ENCODE measurements at regions not wholly inside any gene's neighbourhood (a gene's known extent, or its start where the extent isn't known, plus 50 kb on each side); places are given as distances from the start of the nearest gene placed in this dataset.
"Not testable (repeated sequence)": the region's sequence is repeated elsewhere in the genome, so short reads cannot be mapped to it uniquely, and the experiment has no call there.

DNA sequence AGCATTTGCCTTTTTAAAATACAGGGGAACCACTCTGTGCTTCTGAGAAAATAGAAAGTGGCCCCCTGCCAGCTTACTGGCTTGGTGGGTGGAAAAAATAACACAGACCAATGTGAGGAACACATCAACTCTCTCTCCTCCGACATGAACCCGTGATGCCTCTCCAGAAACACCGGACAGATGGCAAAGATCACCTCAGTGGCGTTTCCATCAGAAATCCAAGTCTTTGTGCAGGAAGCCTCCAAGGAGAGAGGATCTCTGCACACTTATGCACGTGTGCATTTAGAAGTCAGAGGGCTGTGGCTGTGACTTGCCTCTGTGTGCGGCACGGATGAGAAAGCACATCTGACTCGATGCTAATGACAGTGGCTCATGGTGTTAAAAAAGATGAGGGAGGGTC, 112.3 kb upstream of the KLF12 start:
- 7 to 11% methylated on average over 8 of the region's 8 CpGs for WGBS, 2 donors

DNA sequence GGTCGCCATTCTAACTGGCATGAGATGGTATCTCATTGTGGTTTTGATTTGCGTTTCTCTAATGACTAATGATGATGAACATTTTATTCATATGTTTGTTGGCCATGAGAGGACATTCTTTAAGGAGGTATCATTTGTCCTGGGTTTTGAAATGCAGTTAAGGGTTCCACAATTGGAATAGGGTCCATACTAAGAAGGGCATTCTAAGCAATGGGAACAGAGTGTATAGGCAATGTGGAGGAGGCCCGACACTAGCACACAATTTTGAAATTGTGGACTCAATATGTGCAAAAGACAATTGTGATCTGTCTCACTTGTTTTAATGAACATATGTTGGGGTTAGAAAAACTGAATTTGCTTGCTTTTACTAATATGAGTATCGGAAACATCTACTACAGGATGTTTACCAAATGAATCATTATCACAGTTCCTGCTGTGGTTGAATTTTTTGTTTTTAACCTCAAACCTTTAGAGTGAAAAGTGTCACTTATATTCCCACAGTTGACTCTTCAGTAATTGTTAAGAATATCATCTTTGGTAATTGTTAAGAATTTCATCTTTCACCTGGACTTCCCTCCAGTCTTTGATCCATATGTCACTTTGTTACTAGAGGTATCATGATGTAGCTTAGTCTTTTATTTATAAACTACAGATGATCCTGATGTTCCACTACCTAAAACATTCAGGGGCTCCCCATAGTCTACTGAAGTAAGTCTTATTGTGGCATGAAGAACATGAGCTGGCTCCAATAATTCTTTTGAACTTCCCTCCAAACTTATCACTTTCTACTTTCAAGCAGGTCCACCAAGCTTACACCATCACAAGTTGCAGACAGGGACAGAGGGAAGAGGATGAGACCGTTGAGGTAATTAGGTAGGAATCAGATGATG, 109.7 kb upstream of the KLF12 start:
- no peak for ATAC-seq (ENCODE audit: low FRiP score)
- H3K27me3 ChIP-seq (ENCODE audit: control insufficient read depth in 1 of 2, insufficient read depth in 2 of 2, low read length in 1 of 2): peaks cover 0 to 2% of the 10 kb centered on the region in 2 donors
- H3K36me3 ChIP-seq (ENCODE audit: control insufficient read depth in 1 of 2, insufficient read depth in 2 of 2, low read length in 1 of 2): no peaks in the 10 kb centered on the region
- no peak overlapping the region for H3K27ac ChIP-seq (ENCODE audit: low read depth in 1 of 2, low read length in 2 of 2)
- H3K9me3 ChIP-seq (ENCODE audit: control insufficient read depth, low read length): no peaks in the 10 kb centered on the region
- H3K4me3 ChIP-seq (ENCODE audit: low read length in 2 of 2): no peak overlapping the region
- peaks cover 0 to 3% of the 10 kb centered on the region in 2 donors for H3K4me1 ChIP-seq (ENCODE audit: control insufficient read depth in 1 of 2, insufficient read depth in 2 of 2, low read length in 2 of 2)
- DNase-seq: no peak
- intact Hi-C loops (cut with DNase I): no loop called here
- WGBS, 2 donors: 74 to 86% methylated on average over 5 of the region's 5 CpGs

More for the DNA sequence above, 112.3 kb upstream of the KLF12 start:
- intact Hi-C loops (cut with DNase I): no loop called here
- H3K27ac ChIP-seq (ENCODE audit: low read depth in 1 of 2, low read length in 2 of 2): no peak overlapping the region
- H3K9me3 ChIP-seq (ENCODE audit: control insufficient read depth, low read length): no peaks in the 10 kb centered on the region
- ATAC-seq (ENCODE audit: low FRiP score) (no peak), DNase-seq (peak in 1 of 2 donors; percentile 40)
- no peak overlapping the region for H3K4me3 ChIP-seq (ENCODE audit: low read length in 2 of 2)
- peaks cover 0 to 2% of the 10 kb centered on the region in 2 donors for H3K27me3 ChIP-seq (ENCODE audit: control insufficient read depth in 1 of 2, insufficient read depth in 2 of 2, low read length in 1 of 2)
- H3K4me1 ChIP-seq (ENCODE audit: control insufficient read depth in 1 of 2, insufficient read depth in 2 of 2, low read length in 2 of 2): peaks cover 0 to 3% of the 10 kb centered on the region in 2 donors
- no peaks in the 10 kb centered on the region for H3K36me3 ChIP-seq (ENCODE audit: control insufficient read depth in 1 of 2, insufficient read depth in 2 of 2, low read length in 1 of 2)

DNA sequence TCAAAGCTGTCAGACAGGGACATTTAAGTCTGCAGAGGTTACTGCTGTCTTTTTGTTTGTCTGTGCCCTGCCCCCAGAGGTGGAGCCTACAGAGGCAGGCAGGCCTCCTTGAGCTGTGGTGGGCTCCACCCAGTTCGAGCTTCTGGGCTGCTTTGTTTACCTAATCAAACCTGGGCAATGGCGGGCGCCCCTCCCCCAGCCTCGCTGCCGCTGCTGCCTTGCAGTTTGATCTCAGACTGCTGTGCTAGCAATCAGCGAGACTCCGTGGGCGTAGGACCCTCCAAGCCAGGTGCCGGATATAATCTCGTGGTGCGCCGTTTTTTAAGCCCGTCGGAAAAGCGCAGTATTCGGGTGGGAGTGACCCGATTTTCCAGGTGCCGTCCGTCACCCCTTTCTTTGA, 107.1 kb upstream of the KLF12 start:
- H3K4me3 ChIP-seq (ENCODE audit: low read length in 2 of 2); H3K9me3 ChIP-seq (ENCODE audit: control insufficient read depth, low read length); H3K4me1 ChIP-seq (ENCODE audit: control insufficient read depth in 1 of 2, insufficient read depth in 2 of 2, low read length in 2 of 2); intact Hi-C loops (cut with DNase I); H3K27ac ChIP-seq (ENCODE audit: low read depth in 1 of 2, low read length in 2 of 2); ATAC-seq (ENCODE audit: low FRiP score); DNase-seq; H3K27me3 ChIP-seq (ENCODE audit: control insufficient read depth in 1 of 2, insufficient read depth in 2 of 2, low read length in 1 of 2); H3K36me3 ChIP-seq (ENCODE audit: control insufficient read depth in 1 of 2, insufficient read depth in 2 of 2, low read length in 1 of 2): not testable (repeated sequence)
- 78 to 90% methylated on average over 3 to 19 of the region's 19 CpGs for WGBS, 2 donors

DNA sequence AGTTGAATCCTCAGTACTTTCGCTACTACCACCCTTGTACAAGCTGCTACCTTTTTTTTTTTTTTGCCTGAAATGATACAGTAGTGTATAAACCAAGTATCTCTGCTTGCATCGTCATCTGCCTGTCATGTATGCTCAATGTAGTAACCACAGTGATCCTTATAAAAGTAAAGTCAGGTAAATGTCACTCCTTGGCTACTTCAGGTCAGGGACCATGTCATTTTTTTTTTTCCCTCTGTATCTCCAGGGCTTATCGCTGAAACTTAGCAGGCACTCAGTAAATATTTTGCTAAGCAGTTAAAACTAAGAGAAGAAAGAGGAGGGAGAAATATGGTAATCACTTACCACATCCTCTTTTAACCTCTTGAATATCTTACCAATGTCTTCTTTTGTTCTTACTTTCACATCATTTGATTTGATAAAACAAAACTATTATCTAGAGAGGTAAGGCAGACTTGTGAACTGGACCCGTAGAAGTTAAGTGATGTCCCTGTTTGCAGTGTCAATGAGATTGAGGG, 96.8 kb upstream of the KLF12 start:
- Histone ChIP-seq H3K27me3 (ENCODE audit: control insufficient read depth in 1 of 2, insufficient read depth in 2 of 2, low read length in 1 of 2) (no peaks in the 10 kb centered on the region), H3K36me3 (ENCODE audit: control insufficient read depth in 1 of 2, insufficient read depth in 2 of 2, low read length in 1 of 2) (no peaks in the 10 kb centered on the region), H3K4me1 (ENCODE audit: control insufficient read depth in 1 of 2, insufficient read depth in 2 of 2, low read length in 2 of 2) (no peaks in the 10 kb centered on the region), H3K4me3 (ENCODE audit: low read length in 2 of 2) (no peak overlapping the region), H3K27ac (ENCODE audit: low read depth in 1 of 2, low read length in 2 of 2) (no peak overlapping the region), H3K9me3 (ENCODE audit: control insufficient read depth, low read length) (no peaks in the 10 kb centered on the region)
- ATAC-seq (ENCODE audit: low FRiP score): no peak
- WGBS, 2 donors: 82% methylated on average over 4 of the region's 4 CpGs
- intact Hi-C loops (cut with DNase I): no loop called here
- no peak for DNase-seq

DNA sequence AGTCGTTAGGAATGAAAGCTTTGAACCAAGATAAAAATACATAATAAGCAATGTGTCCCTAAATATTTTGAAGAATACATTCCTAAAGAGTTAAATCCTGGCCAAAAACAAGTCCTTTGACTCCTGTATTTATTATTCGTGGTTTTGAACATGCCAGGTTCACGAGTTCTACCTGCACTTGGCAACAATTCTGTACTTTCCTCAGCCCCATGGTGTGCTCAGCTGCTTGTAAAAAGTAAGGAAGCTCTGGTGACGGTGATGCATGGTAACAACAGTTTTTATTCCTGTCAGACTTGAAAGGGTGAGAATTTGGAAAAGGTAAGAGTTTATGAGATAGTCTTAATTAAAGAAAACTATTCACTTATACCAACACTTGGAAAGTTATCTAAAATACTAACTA, 95.0 kb upstream of the KLF12 start:
- DNase-seq (no peak), ATAC-seq (ENCODE audit: low FRiP score) (no peak)
- WGBS, 2 donors: 84 to 87% methylated on average over 4 of the region's 4 CpGs
- no peaks in the 10 kb centered on the region for H3K27me3 ChIP-seq (ENCODE audit: control insufficient read depth in 1 of 2, insufficient read depth in 2 of 2, low read length in 1 of 2)
- intact Hi-C loops (cut with DNase I): no loop called here
- H3K4me1 ChIP-seq (ENCODE audit: control insufficient read depth in 1 of 2, insufficient read depth in 2 of 2, low read length in 2 of 2): no peaks in the 10 kb centered on the region
- no peaks in the 10 kb centered on the region for H3K36me3 ChIP-seq (ENCODE audit: control insufficient read depth in 1 of 2, insufficient read depth in 2 of 2, low read length in 1 of 2)
- H3K9me3 ChIP-seq (ENCODE audit: control insufficient read depth, low read length): no peaks in the 10 kb centered on the region
- no peak overlapping the region for H3K4me3 ChIP-seq (ENCODE audit: low read length in 2 of 2)
- no peak overlapping the region for H3K27ac ChIP-seq (ENCODE audit: low read depth in 1 of 2, low read length in 2 of 2)

DNA sequence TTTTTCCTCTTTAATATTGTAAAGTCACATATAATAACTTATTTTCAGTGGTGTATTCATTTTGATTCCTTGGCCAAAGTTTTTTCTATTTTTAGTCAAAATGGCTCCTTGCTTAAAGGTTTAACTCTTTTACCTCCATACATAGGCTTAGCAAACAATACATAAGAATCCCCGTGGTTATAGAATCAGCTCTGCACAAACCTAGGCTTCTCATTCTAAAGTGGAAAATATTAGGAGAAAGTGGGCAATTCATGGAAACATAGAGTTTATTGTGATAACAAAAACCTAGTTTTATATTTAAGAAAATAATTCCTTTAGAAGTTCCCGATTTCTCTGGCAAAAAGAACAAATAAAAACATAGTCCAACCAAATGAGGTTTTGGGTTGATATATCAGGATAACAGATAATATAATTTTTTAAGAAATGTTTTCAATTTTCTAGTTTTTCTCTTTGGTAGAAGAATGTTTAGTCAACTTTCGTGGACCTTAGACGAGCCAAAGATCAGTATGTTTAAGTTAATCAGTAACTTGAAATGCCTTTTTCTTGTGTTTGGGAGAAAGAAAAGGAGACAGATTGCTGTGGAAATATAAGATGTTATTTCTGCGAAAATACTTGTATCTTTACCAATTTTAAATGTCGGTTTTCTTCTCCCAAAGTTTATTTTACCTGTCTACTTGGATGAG, 93.4 kb upstream of the KLF12 start:
- intact Hi-C loops (cut with DNase I): no loop called here
- H3K27me3 ChIP-seq (ENCODE audit: control insufficient read depth in 1 of 2, insufficient read depth in 2 of 2, low read length in 1 of 2): no peaks in the 10 kb centered on the region
- H3K36me3 ChIP-seq (ENCODE audit: control insufficient read depth in 1 of 2, insufficient read depth in 2 of 2, low read length in 1 of 2): no peaks in the 10 kb centered on the region
- no peak overlapping the region for H3K4me3 ChIP-seq (ENCODE audit: low read length in 2 of 2)
- WGBS, 2 donors: 43 to 52% methylated on average over 6 of the region's 6 CpGs
- DNase-seq (no peak), ATAC-seq (ENCODE audit: low FRiP score) (no peak)
- H3K9me3 ChIP-seq (ENCODE audit: control insufficient read depth, low read length): no peaks in the 10 kb centered on the region
- no peak overlapping the region for H3K27ac ChIP-seq (ENCODE audit: low read depth in 1 of 2, low read length in 2 of 2)
- H3K4me1 ChIP-seq (ENCODE audit: control insufficient read depth in 1 of 2, insufficient read depth in 2 of 2, low read length in 2 of 2): no peaks in the 10 kb centered on the region

DNA sequence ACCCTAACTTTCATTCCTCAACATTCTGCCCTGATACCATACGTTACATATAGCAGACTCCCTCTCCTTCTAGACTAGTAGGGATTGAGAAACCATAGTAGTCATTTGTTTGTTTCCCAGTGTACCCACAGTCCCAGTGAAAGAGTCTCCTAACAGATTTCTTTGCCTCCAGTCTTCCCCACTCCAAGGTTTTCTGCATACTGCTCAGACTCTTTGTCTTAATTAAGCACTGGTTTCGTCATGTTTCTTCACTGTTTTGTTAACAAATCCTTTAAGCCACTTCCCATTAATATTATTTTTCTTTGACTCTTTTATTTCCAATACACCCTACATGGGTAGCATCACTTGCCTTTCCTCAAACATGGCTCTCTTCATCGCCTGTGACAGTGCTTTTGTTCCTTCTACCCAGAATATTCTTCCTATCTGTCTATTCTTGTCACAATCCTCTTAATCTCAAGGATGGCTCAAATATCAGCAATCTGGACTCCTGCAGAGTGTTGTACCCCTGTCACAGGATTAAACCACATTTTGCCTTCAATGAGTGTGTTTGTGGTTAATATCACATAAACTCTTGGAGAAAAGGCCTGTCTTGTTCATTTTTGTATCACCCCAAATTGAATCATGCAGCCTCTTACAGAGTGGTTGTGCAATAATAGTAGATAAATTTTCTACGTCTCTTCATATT, 92.7 kb upstream of the KLF12 start:
- H3K27me3 ChIP-seq (ENCODE audit: control insufficient read depth in 1 of 2, insufficient read depth in 2 of 2, low read length in 1 of 2): no peaks in the 10 kb centered on the region
- WGBS, 2 donors: 91 to 94% methylated on average over 4 of the region's 4 CpGs

DNA sequence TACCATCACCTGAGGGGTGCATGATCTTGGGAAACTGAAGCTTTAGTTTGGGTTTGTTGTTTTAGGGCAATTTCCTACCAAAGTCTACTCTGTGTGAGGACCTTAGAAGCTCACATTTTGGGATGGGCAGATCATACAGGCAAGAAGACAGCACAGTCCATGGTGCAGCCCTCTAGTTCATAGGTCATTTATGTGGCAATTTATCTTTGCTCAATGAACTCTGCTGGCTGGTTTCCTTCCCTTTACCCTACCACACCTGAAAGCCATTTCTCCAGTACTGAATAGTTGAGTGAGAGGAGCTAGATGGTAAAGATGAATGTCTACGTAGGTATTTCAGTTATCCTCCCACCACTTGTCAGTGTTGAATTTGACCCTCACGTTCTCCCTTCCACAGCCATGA, 87.5 kb upstream of the KLF12 start:
- Histone ChIP-seq H3K4me1 (ENCODE audit: control insufficient read depth in 1 of 2, insufficient read depth in 2 of 2, low read length in 2 of 2) (peaks cover 0 to 2% of the 10 kb centered on the region in 2 donors), H3K4me3 (ENCODE audit: low read length in 2 of 2) (no peak overlapping the region), H3K27me3 (ENCODE audit: control insufficient read depth in 1 of 2, insufficient read depth in 2 of 2, low read length in 1 of 2) (peaks cover 0 to 1% of the 10 kb centered on the region in 2 donors), H3K36me3 (ENCODE audit: control insufficient read depth in 1 of 2, insufficient read depth in 2 of 2, low read length in 1 of 2) (no peaks in the 10 kb centered on the region), H3K27ac (ENCODE audit: low read depth in 1 of 2, low read length in 2 of 2) (no peak overlapping the region), H3K9me3 (ENCODE audit: control insufficient read depth, low read length) (no peaks in the 10 kb centered on the region)
- intact Hi-C loops (cut with DNase I): no loop called here
- ATAC-seq (ENCODE audit: low FRiP score) (no peak), DNase-seq (no peak)
- 72 to 85% methylated on average over 2 of the region's 2 CpGs for WGBS, 2 donors

More for the DNA sequence above, 92.7 kb upstream of the KLF12 start:
- no peaks in the 10 kb centered on the region for H3K36me3 ChIP-seq (ENCODE audit: control insufficient read depth in 1 of 2, insufficient read depth in 2 of 2, low read length in 1 of 2)
- intact Hi-C loops (cut with DNase I): no loop called here
- no peak for ATAC-seq (ENCODE audit: low FRiP score)
- H3K4me1 ChIP-seq (ENCODE audit: control insufficient read depth in 1 of 2, insufficient read depth in 2 of 2, low read length in 2 of 2): no peaks in the 10 kb centered on the region
- no peak overlapping the region for H3K27ac ChIP-seq (ENCODE audit: low read depth in 1 of 2, low read length in 2 of 2)
- no peaks in the 10 kb centered on the region for H3K9me3 ChIP-seq (ENCODE audit: control insufficient read depth, low read length)
- no peak for DNase-seq
- H3K4me3 ChIP-seq (ENCODE audit: low read length in 2 of 2): no peak overlapping the region
